Calu3 (cell line): ENCODE measurements at regions not wholly inside any gene's neighbourhood (a gene's known extent, or its start where the extent isn't known, plus 50 kb on each side); places are given as distances from the start of the nearest gene placed in this dataset.

Experiments used
- BruUV-seq: library from RNA; stranded (reverse); fragments of 400-500 nt; replicated peaks from 2 replicates; lab custom pipeline; 2021; lab: Mats Ljungman, UMichigan
- CTCF ChIA-PET: fragments of 300-600 bp; sonication (Branson Sonifier 250); formaldehyde crosslinking; loops from one replicate; lab custom pipeline; 2022; ENCODE audit warnings: antibody characterized with exemption; lab: Charles Lee
- DNase-seq: peaks from one replicate; pipeline ENCODE4 v3.0.0; 2022
- H3K27ac Mint-ChIP-seq: one replicate; pipeline ENCODE4 v1.8.0; 2022; ENCODE audit warnings: mixed read lengths; ENCODE audit not compliant: unreplicated experiment
- H3K27me3 Mint-ChIP-seq: one replicate; pipeline ENCODE4 v1.8.0; 2022; ENCODE audit warnings: mixed read lengths; ENCODE audit not compliant: unreplicated experiment
- H3K36me3 Mint-ChIP-seq: one replicate; pipeline ENCODE4 v1.8.0; 2022; ENCODE audit warnings: mild to moderate bottlenecking, moderate library complexity, mixed read lengths; ENCODE audit not compliant: insufficient read depth, unreplicated experiment
- H3K4me1 Mint-ChIP-seq: one replicate; pipeline ENCODE4 v1.8.0; 2022; ENCODE audit warnings: mild to moderate bottlenecking, low read depth, mixed read lengths; ENCODE audit not compliant: unreplicated experiment
- H3K4me3 Mint-ChIP-seq: one replicate; pipeline ENCODE4 v1.8.0; 2022; ENCODE audit warnings: mild to moderate bottlenecking, low read depth, moderate library complexity, mixed read lengths; ENCODE audit not compliant: unreplicated experiment
- H3K9me3 Mint-ChIP-seq: one replicate; pipeline ENCODE4 v1.8.0; 2022; ENCODE audit warnings: low read depth, mixed read lengths; ENCODE audit not compliant: unreplicated experiment
- CTCF ChIP-seq: fragments of 200-600 bp; IDR thresholded peaks from one replicate; pipeline ENCODE4 v1.8.0; 2022; ENCODE audit warnings: antibody characterized with exemption; ENCODE audit not compliant: unreplicated experiment
- intact Hi-C: fragments of 100-400 bp; cut with micrococcal nuclease; formaldehyde crosslinking; loops from one replicate; pipeline ENCODE4 v1.10.0; 2022; ENCODE audit not compliant: unreplicated experiment

GRCh38 chr4:38194047-38194602 is 233.9 kb downstream of the PTTG2 start:
- Mint-ChIP-seq H3K27ac (no peak overlapping the region), H3K4me1 (peaks cover 17% of the 10 kb centered on the region), H3K36me3 (peaks cover 4% of the 10 kb centered on the region), H3K27me3 (no peaks in the 10 kb centered on the region), H3K9me3 (no peaks in the 10 kb centered on the region), H3K4me3 (no peak overlapping the region)
- BruUV-seq = no TSS peak
- CTCF ChIA-PET = no interaction called here
- DNase-seq = no peak
- intact Hi-C loops = loop anchor here (5.0 kb wide), 1 partner anchor 38 kb away; no protein-coding TSS in a partner anchor
- TF ChIP-seq CTCF = no peak

GRCh38 chr4:38195486-38195885 is 235.3 kb downstream of the PTTG2 start:
- intact Hi-C loops = no loop called here
- BruUV-seq = no TSS peak
- Mint-ChIP-seq H3K27ac (no peak overlapping the region), H3K4me3 (no peak overlapping the region), H3K36me3 (no peaks in the 10 kb centered on the region), H3K9me3 (no peaks in the 10 kb centered on the region), H3K4me1 (peaks cover 13% of the 10 kb centered on the region), H3K27me3 (no peaks in the 10 kb centered on the region)
- TF ChIP-seq CTCF = no peak
- no peak for DNase-seq
- CTCF ChIA-PET = no interaction called here

- DNase-seq = no peak
- intact Hi-C loops = no loop called here
These were observed 235.7 kb downstream of the PTTG2 start for GRCh38 chr4:38195911-38196310.

GRCh38 chr4:38202242-38202641 is 242.0 kb downstream of the PTTG2 start:
- Mint-ChIP-seq H3K36me3 (no peaks in the 10 kb centered on the region), H3K4me1 (no peaks in the 10 kb centered on the region), H3K9me3 (no peaks in the 10 kb centered on the region), H3K27me3 (no peaks in the 10 kb centered on the region), H3K27ac (no peak overlapping the region), H3K4me3 (no peak overlapping the region)
- CTCF ChIA-PET = interaction anchor here (0.8 kb wide), 1 partner anchor 23 kb away, joined by 4 read pairs; no protein-coding TSS in a partner anchor
- intact Hi-C loops = no loop called here
- no peak for TF ChIP-seq CTCF
- BruUV-seq = no TSS peak
- DNase-seq = no peak

More at GRCh38 chr4:38195911-38196310, 235.7 kb downstream of the PTTG2 start:
- no peaks in the 10 kb centered on the region for H3K9me3 Mint-ChIP-seq
- no peak overlapping the region for H3K4me3 Mint-ChIP-seq
- no peaks in the 10 kb centered on the region for H3K27me3 Mint-ChIP-seq
- H3K4me1 Mint-ChIP-seq = peaks cover 9% of the 10 kb centered on the region
- TF ChIP-seq CTCF = no peak
- H3K27ac Mint-ChIP-seq = no peak overlapping the region
- no peaks in the 10 kb centered on the region for H3K36me3 Mint-ChIP-seq
- BruUV-seq = no TSS peak
- CTCF ChIA-PET = no interaction called here
